Memory B cell (primary cell): ENCODE measurements at regions not wholly inside any gene's neighbourhood (a gene's known extent, or its start where the extent isn't known, plus 50 kb on each side); places are given as distances from the start of the nearest gene placed in this dataset.

Experiments used
- ATAC-seq: fragments of 150-1000 bp; cut with Tn5 transposase; 2 replicates; pipeline ENCODE4 v1.10.0; 2021; ENCODE audit warnings: low read depth, mild to moderate bottlenecking, moderate library complexity
- DNase-seq, 2 donors: peaks; one replicate each; pipeline ENCODE4 v3.0.0; 2022; ENCODE audit warnings: low spot score in 2 of 2
- H3K27ac Mint-ChIP-seq: one replicate; pipeline ENCODE4 v1.8.0; 2022; ENCODE audit warnings: mild to moderate bottlenecking, moderate library complexity, mixed read lengths
- H3K27me3 Mint-ChIP-seq: one replicate; pipeline ENCODE4 v1.8.0; 2022; ENCODE audit warnings: mixed read lengths
- H3K36me3 Mint-ChIP-seq: one replicate; pipeline ENCODE4 v1.8.0; 2022; ENCODE audit warnings: mild to moderate bottlenecking, mixed read lengths
- H3K4me1 Mint-ChIP-seq: one replicate; pipeline ENCODE4 v1.8.0; 2022; ENCODE audit warnings: mixed read lengths
- H3K4me3 Mint-ChIP-seq: one replicate; pipeline ENCODE4 v1.8.0; 2022; ENCODE audit warnings: mild to moderate bottlenecking, moderate library complexity, mixed read lengths
- H3K9me3 Mint-ChIP-seq: one replicate; pipeline ENCODE4 v1.8.0; 2022; ENCODE audit warnings: mixed read lengths

GRCh38 chr10:44829426-44829825 is 81.7 kb upstream of the TMEM72 start:
- no peaks in the 10 kb centered on the region for H3K36me3 Mint-ChIP-seq
- H3K4me3 Mint-ChIP-seq, result no peak overlapping the region
- DNase-seq, result no peak
- no peaks in the 10 kb centered on the region for H3K9me3 Mint-ChIP-seq
- H3K27me3 Mint-ChIP-seq, result peaks cover 9% of the 10 kb centered on the region
- ATAC-seq, result no peak
- peaks cover 2% of the 10 kb centered on the region for H3K4me1 Mint-ChIP-seq
- no peak overlapping the region for H3K27ac Mint-ChIP-seq

DNA sequence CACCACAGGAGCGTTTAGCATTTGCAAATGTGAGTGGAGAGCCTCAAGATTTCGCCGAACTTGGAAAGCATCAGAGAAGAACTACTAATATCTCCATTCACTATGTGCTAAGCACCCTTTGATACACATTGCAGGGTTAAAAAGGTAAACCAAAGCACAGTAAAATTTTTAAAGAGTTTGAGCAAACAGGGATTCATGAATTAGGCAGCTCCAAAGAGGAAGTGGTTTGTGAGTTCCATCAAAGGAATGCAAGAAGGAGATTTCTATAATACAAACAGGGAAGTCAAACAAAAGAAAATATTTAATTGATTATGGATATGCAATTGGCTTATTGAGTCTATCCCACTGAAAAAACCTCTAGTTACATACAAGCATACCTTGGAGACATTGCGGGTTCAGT is 81.1 kb upstream of the TMEM72 start:
- DNase-seq, result no peak
- Mint-ChIP-seq H3K4me1 (peaks cover 2% of the 10 kb centered on the region), H3K4me3 (no peak overlapping the region), H3K27ac (no peak overlapping the region), H3K36me3 (no peaks in the 10 kb centered on the region), H3K27me3 (peaks cover 6% of the 10 kb centered on the region), H3K9me3 (no peaks in the 10 kb centered on the region)
- no peak for ATAC-seq

GRCh38 chr10:44831581-44831980 is 79.6 kb upstream of the TMEM72 start:
- DNase-seq, result no peak
- no peak for ATAC-seq
- Mint-ChIP-seq H3K27me3 (peaks cover 6% of the 10 kb centered on the region), H3K4me3 (no peak overlapping the region), H3K36me3 (no peaks in the 10 kb centered on the region), H3K4me1 (peaks cover 2% of the 10 kb centered on the region), H3K9me3 (no peaks in the 10 kb centered on the region), H3K27ac (no peak overlapping the region)

- Mint-ChIP-seq H3K4me1 (no peaks in the 10 kb centered on the region), H3K36me3 (no peaks in the 10 kb centered on the region), H3K27me3 (peaks cover 3% of the 10 kb centered on the region), H3K4me3 (no peak overlapping the region), H3K9me3 (no peaks in the 10 kb centered on the region), H3K27ac (no peak overlapping the region)
- no peak for ATAC-seq
- no peak for DNase-seq
These were observed 78.3 kb upstream of the TMEM72 start for GRCh38 chr10:44832595-44833390.

- no peaks in the 10 kb centered on the region for H3K9me3 Mint-ChIP-seq
- H3K36me3 Mint-ChIP-seq, result no peaks in the 10 kb centered on the region
- H3K27ac Mint-ChIP-seq, result no peak overlapping the region
- no peak for ATAC-seq
- H3K27me3 Mint-ChIP-seq, result peaks cover 2% of the 10 kb centered on the region
- H3K4me3 Mint-ChIP-seq, result no peak overlapping the region
- no peaks in the 10 kb centered on the region for H3K4me1 Mint-ChIP-seq
- no peak for DNase-seq
These were observed 77.0 kb upstream of the TMEM72 start for GRCh38 chr10:44834131-44834530.

- no peaks in the 10 kb centered on the region for H3K9me3 Mint-ChIP-seq
- H3K36me3 Mint-ChIP-seq, result no peaks in the 10 kb centered on the region
- H3K4me1 Mint-ChIP-seq, result no peaks in the 10 kb centered on the region
- no peak overlapping the region for H3K27ac Mint-ChIP-seq
- no peak for DNase-seq
- peaks cover 4% of the 10 kb centered on the region for H3K27me3 Mint-ChIP-seq
- H3K4me3 Mint-ChIP-seq, result no peak overlapping the region
- ATAC-seq, result no peak
These were observed 75.8 kb upstream of the TMEM72 start for GRCh38 chr10:44835300-44835699.

- no peaks in the 10 kb centered on the region for H3K36me3 Mint-ChIP-seq
- ATAC-seq (no peak), DNase-seq (no peak)
- H3K27me3 Mint-ChIP-seq, result peaks cover 4% of the 10 kb centered on the region
- H3K4me1 Mint-ChIP-seq, result no peaks in the 10 kb centered on the region
- no peak overlapping the region for H3K4me3 Mint-ChIP-seq
- no peak overlapping the region for H3K27ac Mint-ChIP-seq
- H3K9me3 Mint-ChIP-seq, result peaks cover 3% of the 10 kb centered on the region
These were observed 67.7 kb upstream of the TMEM72 start for GRCh38 chr10:44843484-44843883.

DNA sequence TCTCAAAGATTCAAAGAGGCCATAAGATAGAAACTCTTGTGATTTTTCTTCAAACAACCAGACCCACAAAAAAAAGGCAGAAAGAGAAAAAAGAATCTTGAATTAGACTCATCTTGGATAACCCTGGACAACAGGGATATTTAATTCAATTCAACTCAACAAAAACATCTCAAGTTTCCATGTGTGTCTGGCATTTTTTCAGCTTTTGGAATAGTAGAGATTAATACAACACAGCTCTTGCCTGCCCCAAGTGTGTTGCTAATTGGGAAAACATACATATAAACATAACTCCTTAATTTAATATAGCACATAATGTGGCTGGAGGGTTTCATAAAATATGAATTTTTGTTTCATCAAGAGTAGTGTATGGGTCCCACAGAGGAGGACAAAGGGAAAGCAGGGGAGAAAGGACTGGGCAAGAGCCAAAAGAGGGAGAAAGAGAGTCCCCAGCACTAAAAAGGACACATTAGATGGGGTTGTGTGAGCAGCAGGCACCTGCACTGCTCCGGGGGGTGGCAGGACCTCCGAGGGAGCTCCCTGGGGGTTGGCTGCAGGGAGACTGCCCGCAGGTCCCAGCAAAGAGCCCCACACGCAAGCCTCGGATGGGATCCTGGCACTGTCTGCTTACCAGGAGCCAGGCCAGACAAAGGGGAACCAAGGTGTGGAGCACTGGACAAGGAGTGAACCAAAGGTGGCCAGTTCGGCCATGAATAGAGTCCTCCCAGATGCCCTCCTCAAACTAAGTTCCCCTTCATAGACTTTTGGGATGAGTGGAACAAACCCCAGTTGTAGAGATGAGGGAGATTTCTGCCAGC is 65.6 kb upstream of the TMEM72 start:
- H3K27me3 Mint-ChIP-seq, result peaks cover 2% of the 10 kb centered on the region
- peaks cover 5% of the 10 kb centered on the region for H3K9me3 Mint-ChIP-seq
- H3K4me1 Mint-ChIP-seq, result no peaks in the 10 kb centered on the region
- ATAC-seq (no peak), DNase-seq (no peak)
- no peaks in the 10 kb centered on the region for H3K36me3 Mint-ChIP-seq
- no peak overlapping the region for H3K4me3 Mint-ChIP-seq
- H3K27ac Mint-ChIP-seq, result no peak overlapping the region

GRCh38 chr10:44847110-44847509 is 64.0 kb upstream of the TMEM72 start:
- Mint-ChIP-seq H3K4me3 (no peak overlapping the region), H3K9me3 (peaks cover 5% of the 10 kb centered on the region), H3K4me1 (no peaks in the 10 kb centered on the region), H3K36me3 (no peaks in the 10 kb centered on the region), H3K27me3 (peaks cover 2% of the 10 kb centered on the region), H3K27ac (no peak overlapping the region)
- no peak for ATAC-seq
- DNase-seq, result no peak

DNA sequence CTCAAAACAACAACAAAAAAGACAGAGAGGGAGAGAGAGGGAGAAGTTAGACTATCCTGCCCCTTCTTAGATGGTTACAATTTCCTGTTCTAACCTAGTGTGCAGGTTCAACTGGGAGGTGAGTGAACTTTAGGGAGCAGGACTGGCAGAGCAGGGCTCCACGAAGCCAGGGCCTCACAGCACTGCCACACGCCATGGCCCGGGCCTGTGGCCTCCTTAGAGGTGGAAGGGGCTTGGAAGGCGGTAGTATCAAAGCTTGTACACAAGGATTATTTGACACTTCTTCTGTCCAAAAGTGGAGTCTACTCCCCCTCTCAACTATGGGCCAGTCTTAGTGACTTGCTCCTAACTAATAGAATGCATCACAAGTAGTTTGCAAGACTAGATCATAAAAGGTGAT is 62.9 kb upstream of the TMEM72 start:
- H3K36me3 Mint-ChIP-seq, result no peaks in the 10 kb centered on the region
- peaks cover 5% of the 10 kb centered on the region for H3K9me3 Mint-ChIP-seq
- no peak overlapping the region for H3K27ac Mint-ChIP-seq
- H3K27me3 Mint-ChIP-seq, result peaks cover 2% of the 10 kb centered on the region
- no peaks in the 10 kb centered on the region for H3K4me1 Mint-ChIP-seq
- no peak overlapping the region for H3K4me3 Mint-ChIP-seq
- DNase-seq (no peak), ATAC-seq (no peak)

GRCh38 chr10:44849936-44850335 is 61.2 kb upstream of the TMEM72 start:
- H3K4me1 Mint-ChIP-seq, result no peaks in the 10 kb centered on the region
- H3K27me3 Mint-ChIP-seq, result peaks cover 4% of the 10 kb centered on the region
- H3K9me3 Mint-ChIP-seq, result peaks cover 5% of the 10 kb centered on the region
- DNase-seq, result no peak
- no peaks in the 10 kb centered on the region for H3K36me3 Mint-ChIP-seq
- H3K4me3 Mint-ChIP-seq, result no peak overlapping the region
- ATAC-seq, result no peak
- no peak overlapping the region for H3K27ac Mint-ChIP-seq

DNA sequence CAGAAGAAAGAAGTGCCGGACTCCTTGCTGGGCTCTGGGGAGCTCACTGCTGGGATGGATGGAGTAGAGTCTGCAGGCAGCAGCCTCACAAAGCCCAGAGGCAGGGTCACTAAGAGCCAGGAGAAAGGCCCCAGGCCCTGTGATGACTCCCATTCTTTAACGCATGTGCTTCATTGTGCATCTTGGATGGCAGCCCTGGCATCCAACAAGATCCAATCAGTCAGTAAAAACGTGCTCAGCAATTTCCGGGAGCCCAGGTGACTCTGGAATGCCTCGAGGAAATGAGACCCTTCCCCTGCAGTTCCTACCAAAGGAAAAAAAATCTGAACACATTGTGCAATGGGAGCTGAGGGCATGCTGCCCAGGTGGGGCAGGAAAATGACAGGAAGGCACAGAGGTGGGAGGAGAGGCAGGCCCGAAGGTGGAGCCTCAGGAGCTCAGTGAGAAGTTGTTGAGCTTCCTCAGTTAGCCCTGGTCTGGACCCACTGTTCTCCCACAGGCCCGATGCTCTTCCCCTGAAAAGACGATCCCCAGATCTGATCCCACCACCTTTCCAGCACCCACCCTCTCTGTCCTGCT is 60.7 kb upstream of the TMEM72 start:
- ATAC-seq, result no peak
- Mint-ChIP-seq H3K4me1 (no peaks in the 10 kb centered on the region), H3K9me3 (peaks cover 5% of the 10 kb centered on the region), H3K36me3 (no peaks in the 10 kb centered on the region), H3K4me3 (no peak overlapping the region), H3K27me3 (peaks cover 4% of the 10 kb centered on the region), H3K27ac (no peak overlapping the region)
- no peak for DNase-seq

DNA sequence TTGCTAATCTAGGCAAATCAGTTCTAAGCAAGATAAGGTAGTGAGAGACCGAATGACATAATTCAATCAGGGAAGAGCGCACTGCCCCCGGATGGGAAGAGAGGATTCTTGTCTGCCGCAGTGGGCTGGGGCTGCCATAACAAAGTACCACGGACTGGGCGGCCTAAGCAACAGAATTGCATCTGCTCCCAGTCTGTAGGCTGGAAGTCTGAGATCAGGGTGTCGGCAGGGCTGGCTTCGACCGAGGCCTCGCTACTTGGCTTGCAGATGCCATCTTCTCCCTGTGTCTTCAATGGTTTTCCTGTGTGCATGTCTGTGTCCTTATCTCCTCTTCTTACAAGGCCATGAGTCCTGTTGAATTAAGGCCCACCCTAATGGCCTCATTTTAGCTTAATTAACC is 59.7 kb upstream of the TMEM72 start:
- ATAC-seq (no peak), DNase-seq (no peak)
- no peak overlapping the region for H3K4me3 Mint-ChIP-seq
- no peaks in the 10 kb centered on the region for H3K4me1 Mint-ChIP-seq
- no peaks in the 10 kb centered on the region for H3K36me3 Mint-ChIP-seq
- H3K27ac Mint-ChIP-seq, result no peak overlapping the region
- H3K9me3 Mint-ChIP-seq, result peaks cover 3% of the 10 kb centered on the region
- peaks cover 4% of the 10 kb centered on the region for H3K27me3 Mint-ChIP-seq

DNA sequence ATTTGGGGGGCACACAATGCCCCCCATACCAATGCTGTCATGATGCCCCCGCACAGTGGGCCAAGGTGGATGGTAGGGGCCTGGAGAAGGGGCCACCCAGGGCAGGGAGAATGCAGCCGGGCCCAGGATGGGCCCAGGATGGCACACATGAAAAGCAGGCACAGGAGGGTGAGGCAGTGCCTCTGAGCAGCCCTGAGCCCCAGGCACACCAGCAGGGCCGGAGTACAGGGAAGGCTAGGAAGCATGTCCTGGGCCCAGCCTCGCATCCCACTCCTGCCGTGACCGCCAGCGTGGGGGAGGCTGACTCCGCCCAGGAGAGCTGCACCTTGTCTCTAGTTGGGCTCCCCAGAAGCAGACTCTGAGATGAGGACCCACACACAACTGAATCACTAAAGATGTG is 59.3 kb upstream of the TMEM72 start:
- H3K9me3 Mint-ChIP-seq, result peaks cover 2% of the 10 kb centered on the region
- H3K27me3 Mint-ChIP-seq, result peaks cover 2% of the 10 kb centered on the region

More for the DNA sequence above, 59.3 kb upstream of the TMEM72 start:
- no peak for DNase-seq
- no peak for ATAC-seq
- no peak overlapping the region for H3K27ac Mint-ChIP-seq
- H3K4me1 Mint-ChIP-seq, result no peaks in the 10 kb centered on the region
- H3K36me3 Mint-ChIP-seq, result no peaks in the 10 kb centered on the region
- H3K4me3 Mint-ChIP-seq, result no peak overlapping the region
